ENCODE measurements at regions not wholly inside any gene's neighbourhood (a gene's known extent, or its start where the extent isn't known, plus 50 kb on each side); places are given as distances from the start of the nearest gene placed in this dataset.
A peak's percentile ranks its signal among the peaks of the same experiment; 100 is the strongest.

- H3K9me3 ChIP-seq (ENCODE audit: control insufficient read depth, low read depth, low read length) = no peaks in the 10 kb centered on the region
- H3K27ac ChIP-seq (ENCODE audit: low read length) = no peak overlapping the region
- H3K4me1 ChIP-seq (ENCODE audit: control insufficient read depth, low read depth, low read length) = no peaks in the 10 kb centered on the region
- no peak overlapping the region for H3K9ac ChIP-seq (ENCODE audit: low read length)
- H3K27me3 ChIP-seq (ENCODE audit: control insufficient read depth, insufficient read depth, low read length) = no peaks in the 10 kb centered on the region
- H3K36me3 ChIP-seq (ENCODE audit: control insufficient read depth, low read depth, low read length) = no peaks in the 10 kb centered on the region
- no peak overlapping the region for H3K4me3 ChIP-seq (ENCODE audit: low read length)
Measured at GRCh38 chr5:61702784-61703183, 370.7 kb downstream of the ZSWIM6 start.

GRCh38 chr5:61704289-61704688 is 372.2 kb downstream of the ZSWIM6 start:
- Histone ChIP-seq H3K4me1 (ENCODE audit: control insufficient read depth, low read depth, low read length) (no peaks in the 10 kb centered on the region), H3K27ac (ENCODE audit: low read length) (no peak overlapping the region), H3K9ac (ENCODE audit: low read length) (no peak overlapping the region), H3K36me3 (ENCODE audit: control insufficient read depth, low read depth, low read length) (no peaks in the 10 kb centered on the region), H3K27me3 (ENCODE audit: control insufficient read depth, insufficient read depth, low read length) (no peaks in the 10 kb centered on the region), H3K4me3 (ENCODE audit: low read length) (no peak overlapping the region), H3K9me3 (ENCODE audit: control insufficient read depth, low read depth, low read length) (no peaks in the 10 kb centered on the region)

GRCh38 chr5:61706751-61707150 is 374.7 kb downstream of the ZSWIM6 start:
- no peak overlapping the region for H3K27ac ChIP-seq (ENCODE audit: low read length)
- H3K9ac ChIP-seq (ENCODE audit: low read length) = no peak overlapping the region
- H3K36me3 ChIP-seq (ENCODE audit: control insufficient read depth, low read depth, low read length) = no peaks in the 10 kb centered on the region
- no peaks in the 10 kb centered on the region for H3K4me1 ChIP-seq (ENCODE audit: control insufficient read depth, low read depth, low read length)
- H3K4me3 ChIP-seq (ENCODE audit: low read length) = no peak overlapping the region
- no peaks in the 10 kb centered on the region for H3K9me3 ChIP-seq (ENCODE audit: control insufficient read depth, low read depth, low read length)
- no peaks in the 10 kb centered on the region for H3K27me3 ChIP-seq (ENCODE audit: control insufficient read depth, insufficient read depth, low read length)

GRCh38 chr5:61719124-61719523 is 387.1 kb downstream of the ZSWIM6 start:
- Histone ChIP-seq H3K4me3 (ENCODE audit: low read length) (no peak overlapping the region), H3K9ac (ENCODE audit: low read length) (no peak overlapping the region), H3K27ac (ENCODE audit: low read length) (no peak overlapping the region), H3K27me3 (ENCODE audit: control insufficient read depth, insufficient read depth, low read length) (no peaks in the 10 kb centered on the region), H3K9me3 (ENCODE audit: control insufficient read depth, low read depth, low read length) (peaks cover 9% of the 10 kb centered on the region), H3K36me3 (ENCODE audit: control insufficient read depth, low read depth, low read length) (no peaks in the 10 kb centered on the region), H3K4me1 (ENCODE audit: control insufficient read depth, low read depth, low read length) (peaks cover 4% of the 10 kb centered on the region)

- Histone ChIP-seq H3K9me3 (ENCODE audit: control insufficient read depth, low read depth, low read length) (peaks cover 9% of the 10 kb centered on the region), H3K27me3 (ENCODE audit: control insufficient read depth, insufficient read depth, low read length) (no peaks in the 10 kb centered on the region), H3K4me1 (ENCODE audit: control insufficient read depth, low read depth, low read length) (peaks cover 4% of the 10 kb centered on the region), H3K36me3 (ENCODE audit: control insufficient read depth, low read depth, low read length) (no peaks in the 10 kb centered on the region), H3K27ac (ENCODE audit: low read length) (no peak overlapping the region), H3K9ac (ENCODE audit: low read length) (no peak overlapping the region), H3K4me3 (ENCODE audit: low read length) (no peak overlapping the region)
Measured at GRCh38 chr5:61720829-61721228, 388.8 kb downstream of the ZSWIM6 start.

- Histone ChIP-seq H3K36me3 (ENCODE audit: control insufficient read depth, low read depth, low read length) (no peaks in the 10 kb centered on the region), H3K4me3 (ENCODE audit: low read length) (no peak overlapping the region), H3K4me1 (ENCODE audit: control insufficient read depth, low read depth, low read length) (no peaks in the 10 kb centered on the region), H3K9ac (ENCODE audit: low read length) (no peak overlapping the region), H3K27me3 (ENCODE audit: control insufficient read depth, insufficient read depth, low read length) (no peaks in the 10 kb centered on the region), H3K27ac (ENCODE audit: low read length) (no peak overlapping the region), H3K9me3 (ENCODE audit: control insufficient read depth, low read depth, low read length) (peaks cover 9% of the 10 kb centered on the region)
Measured at GRCh38 chr5:61724102-61724501, 392.0 kb downstream of the ZSWIM6 start.

- Histone ChIP-seq H3K27ac (ENCODE audit: low read length) (no peak overlapping the region), H3K36me3 (ENCODE audit: control insufficient read depth, low read depth, low read length) (no peaks in the 10 kb centered on the region), H3K9me3 (ENCODE audit: control insufficient read depth, low read depth, low read length) (no peaks in the 10 kb centered on the region), H3K4me1 (ENCODE audit: control insufficient read depth, low read depth, low read length) (peaks cover 14% of the 10 kb centered on the region), H3K27me3 (ENCODE audit: control insufficient read depth, insufficient read depth, low read length) (peaks cover 26% of the 10 kb centered on the region), H3K9ac (ENCODE audit: low read length) (no peak overlapping the region), H3K4me3 (ENCODE audit: low read length) (no peak overlapping the region)
Measured at GRCh38 chr5:61728287-61728686, 396.2 kb downstream of the ZSWIM6 start.

GRCh38 chr5:61730866-61731265 is 398.8 kb downstream of the ZSWIM6 start:
- Histone ChIP-seq H3K4me1 (ENCODE audit: control insufficient read depth, low read depth, low read length) (peaks cover 14% of the 10 kb centered on the region), H3K27me3 (ENCODE audit: control insufficient read depth, insufficient read depth, low read length) (peaks cover 32% of the 10 kb centered on the region), H3K27ac (ENCODE audit: low read length) (no peak overlapping the region), H3K9ac (ENCODE audit: low read length) (no peak overlapping the region), H3K4me3 (ENCODE audit: low read length) (no peak overlapping the region), H3K9me3 (ENCODE audit: control insufficient read depth, low read depth, low read length) (no peaks in the 10 kb centered on the region), H3K36me3 (ENCODE audit: control insufficient read depth, low read depth, low read length) (no peaks in the 10 kb centered on the region)

- Histone ChIP-seq H3K9me3 (ENCODE audit: control insufficient read depth, low read depth, low read length) (no peaks in the 10 kb centered on the region), H3K27ac (ENCODE audit: low read length) (no peak overlapping the region), H3K9ac (ENCODE audit: low read length) (no peak overlapping the region), H3K4me1 (ENCODE audit: control insufficient read depth, low read depth, low read length) (peaks cover 14% of the 10 kb centered on the region), H3K4me3 (ENCODE audit: low read length) (no peak overlapping the region), H3K27me3 (ENCODE audit: control insufficient read depth, insufficient read depth, low read length) (peaks cover 32% of the 10 kb centered on the region), H3K36me3 (ENCODE audit: control insufficient read depth, low read depth, low read length) (no peaks in the 10 kb centered on the region)
Measured at GRCh38 chr5:61731267-61731945, 399.3 kb downstream of the ZSWIM6 start.

GRCh38 chr5:61731946-61732314 is 399.9 kb downstream of the ZSWIM6 start:
- Histone ChIP-seq H3K27me3 (ENCODE audit: control insufficient read depth, insufficient read depth, low read length) (peaks cover 32% of the 10 kb centered on the region), H3K9me3 (ENCODE audit: control insufficient read depth, low read depth, low read length) (no peaks in the 10 kb centered on the region), H3K36me3 (ENCODE audit: control insufficient read depth, low read depth, low read length) (no peaks in the 10 kb centered on the region), H3K27ac (ENCODE audit: low read length) (no peak overlapping the region), H3K9ac (ENCODE audit: low read length) (no peak overlapping the region), H3K4me1 (ENCODE audit: control insufficient read depth, low read depth, low read length) (peaks cover 14% of the 10 kb centered on the region), H3K4me3 (ENCODE audit: low read length) (peak overlapping the region; percentile 39)

GRCh38 chr5:61732369-61732768 is 400.3 kb downstream of the ZSWIM6 start:
- H3K27me3 ChIP-seq (ENCODE audit: control insufficient read depth, insufficient read depth, low read length) = peaks cover 32% of the 10 kb centered on the region
- no peak overlapping the region for H3K27ac ChIP-seq (ENCODE audit: low read length)
- H3K4me3 ChIP-seq (ENCODE audit: low read length) = peak overlapping the region; percentile 39
- H3K9me3 ChIP-seq (ENCODE audit: control insufficient read depth, low read depth, low read length) = no peaks in the 10 kb centered on the region
- H3K9ac ChIP-seq (ENCODE audit: low read length) = no peak overlapping the region
- H3K4me1 ChIP-seq (ENCODE audit: control insufficient read depth, low read depth, low read length) = peaks cover 17% of the 10 kb centered on the region
- H3K36me3 ChIP-seq (ENCODE audit: control insufficient read depth, low read depth, low read length) = no peaks in the 10 kb centered on the region

- H3K9ac ChIP-seq (ENCODE audit: low read length) = no peak overlapping the region
- H3K36me3 ChIP-seq (ENCODE audit: control insufficient read depth, low read depth, low read length) = no peaks in the 10 kb centered on the region
- H3K27ac ChIP-seq (ENCODE audit: low read length) = no peak overlapping the region
- H3K27me3 ChIP-seq (ENCODE audit: control insufficient read depth, insufficient read depth, low read length) = peaks cover 32% of the 10 kb centered on the region
- H3K9me3 ChIP-seq (ENCODE audit: control insufficient read depth, low read depth, low read length) = no peaks in the 10 kb centered on the region
- peaks cover 17% of the 10 kb centered on the region for H3K4me1 ChIP-seq (ENCODE audit: control insufficient read depth, low read depth, low read length)
- H3K4me3 ChIP-seq (ENCODE audit: low read length) = peak overlapping the region; percentile 39
Measured at GRCh38 chr5:61732796-61733195, 400.7 kb downstream of the ZSWIM6 start.
